ENCODE measurements at regions not wholly inside any gene's neighbourhood (a gene's known extent, or its start where the extent isn't known, plus 50 kb on each side); places are given as distances from the start of the nearest gene placed in this dataset.

DNA sequence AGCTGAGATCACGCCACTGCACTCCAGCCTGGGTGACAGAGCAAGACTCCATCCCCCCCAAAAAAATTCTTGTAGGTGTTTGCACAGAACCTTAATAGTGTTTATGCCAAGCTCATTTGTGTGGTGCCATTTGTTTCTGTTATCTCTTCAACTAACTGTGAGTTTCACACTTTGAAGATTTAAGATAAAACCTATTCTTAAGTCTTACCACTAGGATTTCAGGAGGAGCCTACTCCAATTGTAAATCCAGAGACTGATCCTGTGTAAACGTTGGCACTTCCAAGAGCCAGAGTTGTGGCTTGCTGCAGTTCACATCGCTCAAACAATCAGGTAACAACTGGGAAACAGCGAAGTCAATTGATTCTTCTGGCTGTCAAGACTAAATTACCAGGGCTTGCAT, 242.4 kb upstream of the SATB1 start:
- TF ChIP-seq CTCF (conservative IDR thresholded peaks at IDR 0.05 in 1 of 2, IDR thresholded peaks at IDR 0.05 in 1 of 2; ENCODE audit: extremely low read depth in 1 of 2, insufficient read depth in 1 of 2, low read depth in 1 of 2, low read length in 2 of 2) (no peak), EZH2 (IDR thresholded peaks at IDR 0.05; ENCODE audit: borderline replicate concordance, low read length) (no peak)
